ENCODE measurements at regions not wholly inside any gene's neighbourhood (a gene's known extent, or its start where the extent isn't known, plus 50 kb on each side); places are given as distances from the start of the nearest gene placed in this dataset.

DNA sequence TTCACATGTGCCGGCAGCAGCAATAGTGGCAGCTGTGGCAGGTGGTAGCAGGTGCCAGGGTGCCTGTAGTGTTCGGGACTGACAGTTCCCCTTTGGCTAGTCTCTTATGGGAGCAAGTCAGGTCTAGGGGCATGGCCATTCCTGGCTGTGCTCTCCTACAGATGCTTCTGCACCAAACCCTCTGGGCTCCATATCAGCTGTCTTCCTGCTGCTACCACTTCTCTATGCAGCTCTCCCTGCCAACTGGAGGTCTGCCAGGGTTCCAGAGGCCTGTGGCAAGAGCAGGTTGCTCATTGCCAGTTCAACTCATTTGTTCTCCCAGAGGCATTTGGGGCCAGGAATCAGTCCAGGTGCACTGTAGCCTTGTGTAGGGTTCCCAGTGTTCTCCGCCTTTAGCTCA lies 473.7 kb downstream of the JRKL start:
- TF ChIP-seq, protein P1, sequence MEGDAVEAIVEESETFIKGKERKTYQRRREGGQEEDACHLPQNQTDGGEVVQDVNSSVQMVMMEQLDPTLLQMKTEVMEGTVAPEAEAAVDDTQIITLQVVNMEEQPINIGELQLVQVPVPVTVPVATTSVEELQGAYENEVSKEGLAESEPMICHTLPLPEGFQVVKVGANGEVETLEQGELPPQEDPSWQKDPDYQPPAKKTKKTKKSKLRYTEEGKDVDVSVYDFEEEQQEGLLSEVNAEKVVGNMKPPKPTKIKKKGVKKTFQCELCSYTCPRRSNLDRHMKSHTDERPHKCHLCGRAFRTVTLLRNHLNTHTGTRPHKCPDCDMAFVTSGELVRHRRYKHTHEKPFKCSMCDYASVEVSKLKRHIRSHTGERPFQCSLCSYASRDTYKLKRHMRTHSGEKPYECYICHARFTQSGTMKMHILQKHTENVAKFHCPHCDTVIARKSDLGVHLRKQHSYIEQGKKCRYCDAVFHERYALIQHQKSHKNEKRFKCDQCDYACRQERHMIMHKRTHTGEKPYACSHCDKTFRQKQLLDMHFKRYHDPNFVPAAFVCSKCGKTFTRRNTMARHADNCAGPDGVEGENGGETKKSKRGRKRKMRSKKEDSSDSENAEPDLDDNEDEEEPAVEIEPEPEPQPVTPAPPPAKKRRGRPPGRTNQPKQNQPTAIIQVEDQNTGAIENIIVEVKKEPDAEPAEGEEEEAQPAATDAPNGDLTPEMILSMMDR (IDR thresholded peaks at IDR 0.05; ENCODE audit: low read length): no peak
- no peak for TF ChIP-seq EZH2 (IDR thresholded peaks at IDR 0.05; ENCODE audit: borderline replicate concordance, low read length)
